Panc1 (cell line): ENCODE measurements at regions not wholly inside any gene's neighbourhood (a gene's known extent, or its start where the extent isn't known, plus 50 kb on each side); places are given as distances from the start of the nearest gene placed in this dataset.

ENCODE experiments used
- ATAC-seq: fragments of 200-7000 bp; cut with Tn5 transposase; 2 replicates; pipeline ENCODE4 v1.9.1; 2020; ENCODE audit warnings: mild to moderate bottlenecking, moderate library complexity
- BruUV-seq: library from RNA; stranded (reverse); fragments of 400-500 nt; replicated peaks from 2 replicates; lab custom pipeline; 2021; lab: Mats Ljungman, UMichigan
- CTCF ChIA-PET: fragments of 300-600 bp; sonication (Branson Sonifier 250); formaldehyde crosslinking; loops from one replicate; lab custom pipeline; 2022; ENCODE audit warnings: antibody characterized with exemption; lab: Charles Lee
- POLR2A ChIA-PET: fragments of 300-600 bp; sonication (Branson Sonifier 250); formaldehyde crosslinking; loops from one replicate; lab custom pipeline; 2022; ENCODE audit warnings: antibody characterized with exemption; lab: Charles Lee
- DNase-seq: peaks from one replicate; pipeline ENCODE4 v3.0.0-alpha.2; 2010; ENCODE audit warnings: low read depth, low spot score
- H3K27ac ChIP-seq: 2 replicates; pipeline ENCODE4 v1.5.1; 2011; ENCODE audit warnings: mild to moderate bottlenecking, low read length, inconsistent platforms
- H3K27me3 ChIP-seq: fragments of 200-500 bp; sonication (Bioruptor generic); 2 replicates; pipeline ENCODE4 v1.6.0; 2014; ENCODE audit warnings: low read length, inconsistent platforms; ENCODE audit not compliant: control insufficient read depth, insufficient read depth
- H3K36me3 ChIP-seq: fragments of 200-500 bp; sonication (Bioruptor generic); 2 replicates; pipeline ENCODE4 v1.5.1; 2014; ENCODE audit warnings: inconsistent platforms, mild to moderate bottlenecking, low read length, moderate library complexity; ENCODE audit not compliant: control insufficient read depth, insufficient read depth
- H3K4me1 ChIP-seq: 2 replicates; pipeline ENCODE4 v1.5.1; 2011; ENCODE audit warnings: inconsistent platforms, mild to moderate bottlenecking, low read length, moderate library complexity; ENCODE audit not compliant: control insufficient read depth, insufficient read depth
- H3K4me3 ChIP-seq, 2 experiments: 2 replicates each; pipeline ENCODE4 v1.5.1; 2011 to 2012; ENCODE audit warnings: low read depth in 2 of 2, low read length in 2 of 2, mild to moderate bottlenecking in 2 of 2, inconsistent platforms in 1 of 2, moderate library complexity in 1 of 2
- H3K9me3 ChIP-seq: fragments of 200-500 bp; sonication (Bioruptor generic); 2 replicates; pipeline ENCODE4 v1.5.1; 2014; ENCODE audit warnings: low read depth, mild to moderate bottlenecking, inconsistent platforms, low read length, moderate library complexity; ENCODE audit not compliant: control insufficient read depth, insufficient read depth
- CTCF ChIP-seq: fragments of 450-650 bp; IDR thresholded peaks from 2 replicates; pipeline ENCODE4 v1.5.1; 2017; ENCODE audit warnings: mild to moderate bottlenecking
- POLR2AphosphoS5 ChIP-seq: IDR thresholded peaks from 2 replicates; pipeline ENCODE4 v1.6.1; 2012; ENCODE audit warnings: mild to moderate bottlenecking, low read depth, low read length, moderate library complexity
- REST ChIP-seq, 2 experiments: IDR thresholded peaks; 2 replicates each; pipeline ENCODE4 v1.6.1; 2011 to 2012; ENCODE audit warnings: low read depth in 2 of 2, control low read depth in 1 of 2, low read length in 1 of 2, mild to moderate bottlenecking in 1 of 2, moderate library complexity in 1 of 2; ENCODE audit not compliant: insufficient read depth in 1 of 2
- SIN3A ChIP-seq: IDR thresholded peaks from 2 replicates; pipeline ENCODE4 v1.6.1; 2012; ENCODE audit warnings: low read depth, mild to moderate bottlenecking, low read length, moderate library complexity, borderline replicate concordance; ENCODE audit not compliant: insufficient read depth
- TCF7L2 ChIP-seq: IDR thresholded peaks from 2 replicates; pipeline ENCODE4 v1.6.1; 2011; ENCODE audit warnings: mild to moderate bottlenecking, low read depth, low read length, inconsistent platforms
- in situ Hi-C: cut with HindIII; loops from 2 replicates; pipeline ENCODE4 v1.10.0; 2016; ENCODE audit warnings: low sequenced_read_pairs, low pct_unique_long_range_greater_than_20kb
- intact Hi-C: fragments of 100-400 bp; cut with micrococcal nuclease; formaldehyde crosslinking; loops from one replicate; pipeline ENCODE4 v1.10.0; 2022; ENCODE audit not compliant: unreplicated experiment

DNA sequence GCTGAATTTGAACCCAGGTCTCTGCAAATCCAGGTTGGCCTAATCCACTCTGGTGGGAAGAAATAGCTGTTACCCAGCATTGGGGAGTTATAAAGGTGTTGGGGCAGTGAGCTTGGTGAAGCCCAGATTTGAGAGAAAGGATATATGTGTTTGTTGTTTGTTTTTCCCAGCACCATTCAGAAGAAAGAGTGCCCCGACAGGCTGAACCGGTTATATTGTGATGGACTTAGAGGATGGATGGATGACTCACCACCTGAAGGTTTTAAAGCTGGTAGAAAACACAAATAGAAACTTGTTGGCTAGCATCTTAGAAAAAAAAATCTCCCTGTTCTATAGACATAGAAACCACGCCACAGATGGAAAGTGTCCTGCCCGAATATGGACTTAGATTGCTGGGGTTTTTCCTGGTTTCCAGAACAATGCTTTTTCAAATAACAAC lies 404.6 kb downstream of the MED13L start:
- H3K27me3 ChIP-seq: peaks cover 4% of the 10 kb centered on the region
- no peaks in the 10 kb centered on the region for H3K9me3 ChIP-seq
- H3K36me3 ChIP-seq: no peaks in the 10 kb centered on the region
- POLR2A ChIA-PET: no interaction called here
- in situ Hi-C loops: no loop called here
- H3K4me3 ChIP-seq: no peak overlapping the region
- H3K27ac ChIP-seq: no peak overlapping the region
- no peak for DNase-seq
- CTCF ChIA-PET: no interaction called here
- BruUV-seq: no TSS peak
- intact Hi-C loops: no loop called here
- ATAC-seq: no peak
- TF ChIP-seq REST (IDR thresholded peaks at IDR 0.05; ENCODE audit: insufficient read depth in 1 of 2, low read depth in 2 of 2, low read length in 1 of 2) (no peak), POLR2AphosphoS5 (no peak), SIN3A (no peak), CTCF (no peak), TCF7L2 (no peak)
- H3K4me1 ChIP-seq: no peaks in the 10 kb centered on the region

- intact Hi-C loops: no loop called here
- Histone ChIP-seq H3K27me3 (peaks cover 4% of the 10 kb centered on the region), H3K27ac (no peak overlapping the region), H3K9me3 (no peaks in the 10 kb centered on the region), H3K36me3 (no peaks in the 10 kb centered on the region), H3K4me3 (no peak overlapping the region), H3K4me1 (no peaks in the 10 kb centered on the region)
- ChIA-PET POLR2A (no interaction called here), CTCF (no interaction called here)
- TF ChIP-seq SIN3A (no peak), CTCF (no peak), POLR2AphosphoS5 (no peak), TCF7L2 (no peak), REST (IDR thresholded peaks at IDR 0.05; ENCODE audit: insufficient read depth in 1 of 2, low read depth in 2 of 2, low read length in 1 of 2) (no peak)
- ATAC-seq (no peak), DNase-seq (no peak)
- BruUV-seq: no TSS peak
- in situ Hi-C loops: no loop called here
Measured at GRCh38 chr12:115872212-115872611, 405.3 kb downstream of the MED13L start.
